ENCODE measurements at regions not wholly inside any gene's neighbourhood (a gene's known extent, or its start where the extent isn't known, plus 50 kb on each side); places are given as distances from the start of the nearest gene placed in this dataset.

- TF ChIP-seq CTCF (IDR thresholded peaks at IDR 0.05): no peak
- no peak for TF ChIP-seq POLR2AphosphoS5 (IDR thresholded peaks at IDR 0.05)
Observed at GRCh38 chr10:30111340-30112022, 52.1 kb upstream of the JCAD start.

Data from stomach (tissue), 4 donors.